Stimulated activated CD4-positive, alpha-beta T cell treated with anti-CD3 and anti-CD28 coated beads, TNF-alpha, amount 100 ng/mL, for 24 hours (primary cell): ENCODE measurements at regions not wholly inside any gene's neighbourhood (a gene's known extent, or its start where the extent isn't known, plus 50 kb on each side); places are given as distances from the start of the nearest gene placed in this dataset.

Experiments used
- DNase-seq, 3 experiments: peaks; one replicate each; pipeline ENCODE4 v3.0.0-alpha.2; 2020; ENCODE audit warnings: low read depth in 3 of 3

GRCh38 chr2:22481486-22482259 is 903.3 kb upstream of the KLHL29 start:
- no peak for DNase-seq

GRCh38 chr2:22483036-22483435 is 901.9 kb upstream of the KLHL29 start:
- DNase-seq, result no peak

GRCh38 chr2:22485486-22485885 is 899.5 kb upstream of the KLHL29 start:
- no peak for DNase-seq

- DNase-seq, result no peak
Observed at GRCh38 chr2:22486343-22486742, 898.6 kb upstream of the KLHL29 start.

GRCh38 chr2:22487036-22487435 is 897.9 kb upstream of the KLHL29 start:
- no peak for DNase-seq

- no peak for DNase-seq
Observed at GRCh38 chr2:22487541-22487940, 897.4 kb upstream of the KLHL29 start.

- DNase-seq, result no peak
Observed at GRCh38 chr2:22491442-22491841, 893.5 kb upstream of the KLHL29 start.

GRCh38 chr2:22494156-22494555 is 890.8 kb upstream of the KLHL29 start:
- DNase-seq, result no peak

- DNase-seq, result no peak
Observed at GRCh38 chr2:22497064-22497463, 887.9 kb upstream of the KLHL29 start.

GRCh38 chr2:22497789-22498188 is 887.2 kb upstream of the KLHL29 start:
- no peak for DNase-seq

GRCh38 chr2:22499082-22499839 is 885.7 kb upstream of the KLHL29 start:
- DNase-seq, result no peak

- no peak for DNase-seq
Observed at GRCh38 chr2:22500555-22500935, 884.4 kb upstream of the KLHL29 start.

GRCh38 chr2:22501851-22502250 is 883.1 kb upstream of the KLHL29 start:
- DNase-seq, result no peak

- no peak for DNase-seq
Observed at GRCh38 chr2:22513563-22513962, 871.4 kb upstream of the KLHL29 start.

GRCh38 chr2:22517141-22517540 is 867.8 kb upstream of the KLHL29 start:
- DNase-seq, result no peak

- no peak for DNase-seq
Observed at GRCh38 chr2:22518641-22519040, 866.3 kb upstream of the KLHL29 start.

- no peak for DNase-seq
Observed at GRCh38 chr2:22520369-22521288, 864.4 kb upstream of the KLHL29 start.

- no peak for DNase-seq
Observed at GRCh38 chr2:22521620-22522019, 863.4 kb upstream of the KLHL29 start.

GRCh38 chr2:22525681-22526080 is 859.3 kb upstream of the KLHL29 start:
- no peak for DNase-seq

GRCh38 chr2:22530131-22530530 is 854.8 kb upstream of the KLHL29 start:
- no peak for DNase-seq

GRCh38 chr2:22536133-22536532 is 848.8 kb upstream of the KLHL29 start:
- DNase-seq, result no peak

GRCh38 chr2:22554453-22554852 is 830.5 kb upstream of the KLHL29 start:
- no peak for DNase-seq
